Retinal pigment epithelial cell (primary cell): ENCODE measurements at regions not wholly inside any gene's neighbourhood (a gene's known extent, or its start where the extent isn't known, plus 50 kb on each side); places are given as distances from the start of the nearest gene placed in this dataset.

Experiments used
- DNase-seq: peaks from one replicate; pipeline ENCODE4 v3.0.0-alpha.2; 2010; ENCODE audit warnings: low read depth
- H3K4me3 ChIP-seq: 2 replicates; pipeline ENCODE4 v1.5.1; 2011; ENCODE audit warnings: mild to moderate bottlenecking, low read length, control low read depth, moderate library complexity
- TF ChIP-seq, protein P1 (sequence below): conservative IDR thresholded peaks from 2 replicates; pipeline ENCODE4 v1.5.1; 2011; ENCODE audit warnings: low read depth, low read length, control low read depth, inconsistent platforms

DNA sequence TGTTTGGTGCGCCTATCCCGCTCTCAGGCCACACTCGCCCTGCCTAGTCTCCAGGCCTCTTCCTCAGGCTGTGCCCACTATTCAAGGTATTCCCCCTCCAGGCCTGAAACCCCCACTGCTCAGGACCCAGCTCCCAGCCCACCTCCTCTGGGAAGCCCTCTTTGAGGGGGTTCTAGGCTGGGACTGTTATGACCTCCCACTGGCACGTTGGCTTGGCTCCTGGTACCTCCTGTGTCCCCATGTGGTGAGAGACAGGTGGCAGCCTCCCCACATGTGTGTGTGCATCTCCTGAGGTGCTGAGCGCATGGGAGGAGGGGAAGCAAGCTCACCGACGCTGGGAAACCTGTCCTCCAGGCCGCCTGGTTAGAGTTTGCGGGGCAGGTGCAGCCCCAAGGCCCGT is 82.5 kb downstream of the EDN3 start:
- DNase-seq: no peak
- no peak overlapping the region for H3K4me3 ChIP-seq
- TF ChIP-seq, protein P1, sequence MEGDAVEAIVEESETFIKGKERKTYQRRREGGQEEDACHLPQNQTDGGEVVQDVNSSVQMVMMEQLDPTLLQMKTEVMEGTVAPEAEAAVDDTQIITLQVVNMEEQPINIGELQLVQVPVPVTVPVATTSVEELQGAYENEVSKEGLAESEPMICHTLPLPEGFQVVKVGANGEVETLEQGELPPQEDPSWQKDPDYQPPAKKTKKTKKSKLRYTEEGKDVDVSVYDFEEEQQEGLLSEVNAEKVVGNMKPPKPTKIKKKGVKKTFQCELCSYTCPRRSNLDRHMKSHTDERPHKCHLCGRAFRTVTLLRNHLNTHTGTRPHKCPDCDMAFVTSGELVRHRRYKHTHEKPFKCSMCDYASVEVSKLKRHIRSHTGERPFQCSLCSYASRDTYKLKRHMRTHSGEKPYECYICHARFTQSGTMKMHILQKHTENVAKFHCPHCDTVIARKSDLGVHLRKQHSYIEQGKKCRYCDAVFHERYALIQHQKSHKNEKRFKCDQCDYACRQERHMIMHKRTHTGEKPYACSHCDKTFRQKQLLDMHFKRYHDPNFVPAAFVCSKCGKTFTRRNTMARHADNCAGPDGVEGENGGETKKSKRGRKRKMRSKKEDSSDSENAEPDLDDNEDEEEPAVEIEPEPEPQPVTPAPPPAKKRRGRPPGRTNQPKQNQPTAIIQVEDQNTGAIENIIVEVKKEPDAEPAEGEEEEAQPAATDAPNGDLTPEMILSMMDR: no peak

DNA sequence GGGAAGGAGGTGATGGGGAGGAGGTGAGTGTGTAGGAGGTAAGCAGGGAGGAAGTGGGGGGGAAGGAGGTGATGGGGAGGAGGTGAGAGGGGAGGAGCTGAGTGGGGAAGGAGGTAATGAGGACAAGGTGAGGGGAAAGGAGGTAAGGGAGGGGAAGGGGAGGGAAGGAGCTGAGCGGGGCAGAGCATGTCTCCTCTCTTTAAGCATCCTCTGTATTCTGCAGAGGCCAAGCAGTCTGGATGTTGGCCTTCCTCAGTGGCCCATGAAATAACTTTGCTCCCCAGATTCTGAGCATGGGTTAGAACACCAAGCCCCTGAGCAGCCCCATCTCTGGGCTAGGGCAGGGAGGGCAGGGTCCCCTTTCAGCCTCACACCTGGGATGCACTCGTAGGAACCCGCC is 84.6 kb downstream of the EDN3 start:
- H3K4me3 ChIP-seq: no peak overlapping the region
- TF ChIP-seq, protein P1: no peak
- no peak for DNase-seq

DNA sequence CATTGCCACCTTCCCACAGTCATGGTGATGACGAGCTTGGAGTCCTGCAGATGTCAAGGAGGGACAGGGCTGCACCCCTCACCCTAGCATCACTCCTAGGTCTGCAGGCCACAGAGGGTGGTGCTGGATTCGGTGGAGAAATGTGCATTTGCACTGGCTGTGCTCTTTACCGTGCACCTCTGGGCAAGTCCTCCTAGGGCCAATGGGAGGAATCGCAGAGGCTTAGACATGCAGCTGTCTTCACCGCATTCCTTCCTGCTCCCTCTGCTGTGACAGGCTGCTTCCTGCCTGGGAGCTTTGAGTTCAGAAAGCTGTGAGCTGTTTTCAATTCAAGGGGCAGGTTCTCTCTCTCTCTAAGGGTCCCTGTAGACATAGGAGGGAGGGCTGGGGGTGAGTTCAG is 85.1 kb downstream of the EDN3 start:
- no peak overlapping the region for H3K4me3 ChIP-seq
- TF ChIP-seq, protein P1: no peak
- DNase-seq: no peak

DNA sequence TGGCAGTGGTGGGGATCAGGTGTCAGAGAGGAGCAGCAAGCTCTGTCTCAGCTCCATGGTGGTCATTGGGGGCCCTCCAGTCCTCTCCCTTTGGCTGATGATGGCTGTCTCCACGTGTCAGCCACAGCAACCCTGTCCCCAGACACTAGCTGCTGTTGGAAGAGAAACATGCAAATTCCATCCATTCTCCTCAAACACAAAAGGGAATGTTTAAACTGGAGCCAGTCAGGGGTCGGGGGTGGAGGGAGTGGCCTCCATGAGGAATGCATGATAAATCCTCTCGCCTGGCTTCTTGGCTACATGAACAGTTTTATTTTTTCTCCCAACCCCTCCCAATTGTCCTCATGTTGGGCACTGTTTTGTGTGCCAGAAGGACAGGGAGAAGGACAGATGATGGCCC is 86.4 kb downstream of the EDN3 start:
- H3K4me3 ChIP-seq: no peak overlapping the region
- TF ChIP-seq, protein P1: no peak
- no peak for DNase-seq

DNA sequence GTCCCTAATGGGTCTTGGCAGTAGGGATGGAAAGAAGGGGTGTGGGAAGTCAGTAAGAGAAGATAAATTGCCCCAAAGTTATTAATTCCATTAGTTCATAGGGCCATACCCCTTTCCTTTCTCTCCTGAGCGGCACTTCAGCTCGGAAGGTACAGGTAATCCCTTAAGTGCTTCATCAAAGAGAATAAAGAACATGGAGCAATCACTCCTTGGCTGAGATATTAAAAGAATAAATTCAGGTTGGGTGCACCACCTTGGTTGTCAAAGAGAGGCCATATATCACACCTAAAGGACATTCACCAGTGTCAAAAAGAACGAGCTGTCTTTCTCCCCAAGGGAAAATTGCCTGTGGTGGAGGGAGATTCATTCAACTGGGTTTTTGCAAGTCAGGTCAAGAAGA is 87.5 kb downstream of the EDN3 start:
- no peak overlapping the region for H3K4me3 ChIP-seq
- TF ChIP-seq, protein P1: no peak
- no peak for DNase-seq

DNA sequence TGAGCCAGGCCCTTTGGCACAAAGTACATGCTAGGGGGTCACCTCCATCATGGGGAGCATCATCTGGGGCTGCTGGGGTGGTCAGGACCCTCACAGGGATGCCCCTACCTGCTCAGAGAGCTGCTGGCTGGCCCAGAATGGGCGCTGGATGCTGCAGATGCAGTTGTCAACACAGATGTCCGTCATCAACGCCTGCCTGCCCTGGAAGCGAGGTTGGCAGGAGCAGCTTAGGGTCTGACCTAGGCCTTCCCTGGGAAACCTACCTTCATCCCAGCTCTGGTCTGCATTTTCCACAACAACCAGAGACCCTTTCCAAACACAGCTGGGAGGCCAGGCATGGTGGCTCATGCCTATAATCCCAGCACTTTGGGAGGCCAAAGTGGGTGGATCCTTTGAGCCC is 88.0 kb downstream of the EDN3 start:
- TF ChIP-seq, protein P1: no peak
- H3K4me3 ChIP-seq: no peak overlapping the region
- DNase-seq: no peak

DNA sequence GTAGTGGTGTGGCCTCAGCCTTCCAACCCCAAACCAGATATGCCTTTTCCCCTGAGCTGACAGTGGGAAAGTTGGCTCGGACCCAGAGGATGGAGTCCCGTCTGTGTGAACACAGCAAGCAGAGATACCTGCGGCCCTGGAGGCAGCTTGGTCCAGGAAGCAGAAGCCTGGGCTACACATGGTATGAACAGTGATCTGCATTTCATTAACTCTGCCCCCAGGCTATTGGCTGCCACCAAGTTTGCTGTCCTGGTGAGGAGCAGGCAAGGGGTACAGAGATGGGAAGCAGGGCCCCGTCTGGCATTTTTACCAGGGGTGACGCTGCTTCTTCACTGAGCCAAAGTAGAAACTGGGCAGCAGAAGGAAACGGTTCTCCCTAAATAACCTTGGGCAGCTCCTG is 90.0 kb downstream of the EDN3 start:
- no peak overlapping the region for H3K4me3 ChIP-seq
- DNase-seq: no peak
- TF ChIP-seq, protein P1: no peak
